ENCODE measurements at regions not wholly inside any gene's neighbourhood (a gene's known extent, or its start where the extent isn't known, plus 50 kb on each side); places are given as distances from the start of the nearest gene placed in this dataset.

GRCh38 chr2:219906114-219907010 lies 278.9 kb downstream of the SLC4A3 start:
- DNase-seq (ENCODE audit: low read depth, low spot score) = no peak
- in situ Hi-C loops (cut with HindIII; ENCODE audit: low pct_unique_long_range_greater_than_20kb, low sequenced_read_pairs) = no loop called here

GRCh38 chr2:219907011-219907365 lies 279.6 kb downstream of the SLC4A3 start:
- DNase-seq (ENCODE audit: low read depth, low spot score) = peak; percentile 8
- in situ Hi-C loops (cut with HindIII; ENCODE audit: low pct_unique_long_range_greater_than_20kb, low sequenced_read_pairs) = no loop called here

- in situ Hi-C loops (cut with HindIII; ENCODE audit: low pct_unique_long_range_greater_than_20kb, low sequenced_read_pairs) = no loop called here
- peak; percentile 45 for DNase-seq (ENCODE audit: low read depth, low spot score)
Observed at GRCh38 chr2:219908538-219908937, 281.1 kb downstream of the SLC4A3 start.

GRCh38 chr2:219911541-219911940 lies 284.1 kb downstream of the SLC4A3 start:
- peak; percentile 74 for DNase-seq (ENCODE audit: low read depth, low spot score)
- in situ Hi-C loops (cut with HindIII; ENCODE audit: low pct_unique_long_range_greater_than_20kb, low sequenced_read_pairs) = no loop called here

- in situ Hi-C loops (cut with HindIII; ENCODE audit: low pct_unique_long_range_greater_than_20kb, low sequenced_read_pairs) = no loop called here
- peak; percentile 8 for DNase-seq (ENCODE audit: low read depth, low spot score)
Observed at GRCh38 chr2:219912491-219912921, 285.1 kb downstream of the SLC4A3 start.

- in situ Hi-C loops (cut with HindIII; ENCODE audit: low pct_unique_long_range_greater_than_20kb, low sequenced_read_pairs) = no loop called here
- no peak for DNase-seq (ENCODE audit: low read depth, low spot score)
Observed at GRCh38 chr2:219914577-219914976, 287.1 kb downstream of the SLC4A3 start.

- in situ Hi-C loops (cut with HindIII; ENCODE audit: low pct_unique_long_range_greater_than_20kb, low sequenced_read_pairs) = no loop called here
- no peak for DNase-seq (ENCODE audit: low read depth, low spot score)
Observed at GRCh38 chr2:219916281-219916680, 288.9 kb downstream of the SLC4A3 start.

- in situ Hi-C loops (cut with HindIII; ENCODE audit: low pct_unique_long_range_greater_than_20kb, low sequenced_read_pairs) = no loop called here
Observed at GRCh38 chr2:219916726-219917440, 289.5 kb downstream of the SLC4A3 start.

GRCh38 chr2:219918254-219918653 lies 290.8 kb downstream of the SLC4A3 start:
- in situ Hi-C loops (cut with HindIII; ENCODE audit: low pct_unique_long_range_greater_than_20kb, low sequenced_read_pairs) = no loop called here
- DNase-seq (ENCODE audit: low read depth, low spot score) = no peak

More at GRCh38 chr2:219916726-219917440, 289.5 kb downstream of the SLC4A3 start:
- no peak for DNase-seq (ENCODE audit: low read depth, low spot score)

- in situ Hi-C loops (cut with HindIII; ENCODE audit: low pct_unique_long_range_greater_than_20kb, low sequenced_read_pairs) = no loop called here
Observed at GRCh38 chr2:219918944-219919343, 291.5 kb downstream of the SLC4A3 start.

GRCh38 chr2:219919506-219919905 lies 292.1 kb downstream of the SLC4A3 start:
- no peak for DNase-seq (ENCODE audit: low read depth, low spot score)
- in situ Hi-C loops (cut with HindIII; ENCODE audit: low pct_unique_long_range_greater_than_20kb, low sequenced_read_pairs) = no loop called here

More at GRCh38 chr2:219918944-219919343, 291.5 kb downstream of the SLC4A3 start:
- DNase-seq (ENCODE audit: low read depth, low spot score) = no peak

- no peak for DNase-seq (ENCODE audit: low read depth, low spot score)
- in situ Hi-C loops (cut with HindIII; ENCODE audit: low pct_unique_long_range_greater_than_20kb, low sequenced_read_pairs) = no loop called here
Observed at GRCh38 chr2:219929835-219930234, 302.4 kb downstream of the SLC4A3 start.

GRCh38 chr2:219939647-219940046 lies 312.2 kb downstream of the SLC4A3 start:
- no peak for DNase-seq (ENCODE audit: low read depth, low spot score)
- in situ Hi-C loops (cut with HindIII; ENCODE audit: low pct_unique_long_range_greater_than_20kb, low sequenced_read_pairs) = no loop called here

- in situ Hi-C loops (cut with HindIII; ENCODE audit: low pct_unique_long_range_greater_than_20kb, low sequenced_read_pairs) = no loop called here
Observed at GRCh38 chr2:219944866-219945265, 317.4 kb downstream of the SLC4A3 start.

GRCh38 chr2:219946021-219946420 lies 318.6 kb downstream of the SLC4A3 start:
- no peak for DNase-seq (ENCODE audit: low read depth, low spot score)
- in situ Hi-C loops (cut with HindIII; ENCODE audit: low pct_unique_long_range_greater_than_20kb, low sequenced_read_pairs) = no loop called here

More at GRCh38 chr2:219944866-219945265, 317.4 kb downstream of the SLC4A3 start:
- no peak for DNase-seq (ENCODE audit: low read depth, low spot score)

- in situ Hi-C loops (cut with HindIII; ENCODE audit: low pct_unique_long_range_greater_than_20kb, low sequenced_read_pairs) = no loop called here
- DNase-seq (ENCODE audit: low read depth, low spot score) = no peak
Observed at GRCh38 chr2:219946529-219946928, 319.1 kb downstream of the SLC4A3 start.

GRCh38 chr2:219947575-219947974 lies 320.1 kb downstream of the SLC4A3 start:
- DNase-seq (ENCODE audit: low read depth, low spot score) = no peak
- in situ Hi-C loops (cut with HindIII; ENCODE audit: low pct_unique_long_range_greater_than_20kb, low sequenced_read_pairs) = no loop called here

GRCh38 chr2:219949053-219949452 lies 321.6 kb downstream of the SLC4A3 start:
- no peak for DNase-seq (ENCODE audit: low read depth, low spot score)
- in situ Hi-C loops (cut with HindIII; ENCODE audit: low pct_unique_long_range_greater_than_20kb, low sequenced_read_pairs) = no loop called here

GRCh38 chr2:219951099-219951498 lies 323.7 kb downstream of the SLC4A3 start:
- in situ Hi-C loops (cut with HindIII; ENCODE audit: low pct_unique_long_range_greater_than_20kb, low sequenced_read_pairs) = no loop called here
- no peak for DNase-seq (ENCODE audit: low read depth, low spot score)
